ENCODE measurements at regions not wholly inside any gene's neighbourhood (a gene's known extent, or its start where the extent isn't known, plus 50 kb on each side); places are given as distances from the start of the nearest gene placed in this dataset.

DNA sequence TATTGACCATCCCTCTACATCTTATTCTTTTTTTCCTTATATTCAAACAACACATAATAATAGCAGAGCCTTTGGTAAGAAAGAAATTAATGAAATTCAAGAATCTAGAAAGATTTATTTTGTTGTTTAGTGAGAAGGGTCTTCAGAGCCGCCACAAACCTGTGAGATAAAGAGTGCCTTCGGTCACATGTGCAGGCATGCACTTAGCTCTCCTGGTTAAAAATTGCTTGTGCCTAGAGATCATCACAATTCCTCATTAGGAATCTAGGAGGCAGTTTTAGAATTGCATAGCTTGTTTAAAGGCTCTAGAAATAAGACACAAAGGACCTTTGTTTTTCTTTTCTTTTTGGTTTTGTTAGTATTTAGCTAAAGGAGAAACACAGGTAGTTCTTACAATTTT lies 1948.4 kb upstream of the IGFBP7 start:
- TF ChIP-seq EZH2phosphoT487 (IDR thresholded peaks at IDR 0.05; ENCODE audit: unreplicated experiment) (no peak), JUNB (IDR thresholded peaks at IDR 0.05; ENCODE audit: unreplicated experiment) (no peak), NANOG (IDR thresholded peaks at IDR 0.05; ENCODE audit: borderline replicate concordance) (no peak), ZNF331 (CRISPR knock-in tag; IDR thresholded peaks at IDR 0.05; ENCODE audit: low read depth) (no peak), CREB1 (CRISPR knock-in tag; IDR thresholded peaks at IDR 0.05; ENCODE audit: low read depth) (no peak), ZNF462 (CRISPR knock-in tag; IDR thresholded peaks at IDR 0.05) (no peak), STAT1 (IDR thresholded peaks at IDR 0.05; ENCODE audit: unreplicated experiment) (no peak), POLR2AphosphoS5 (IDR thresholded peaks at IDR 0.05; ENCODE audit: low read depth) (no peak)
- TF ChIP-seq, protein P1, sequence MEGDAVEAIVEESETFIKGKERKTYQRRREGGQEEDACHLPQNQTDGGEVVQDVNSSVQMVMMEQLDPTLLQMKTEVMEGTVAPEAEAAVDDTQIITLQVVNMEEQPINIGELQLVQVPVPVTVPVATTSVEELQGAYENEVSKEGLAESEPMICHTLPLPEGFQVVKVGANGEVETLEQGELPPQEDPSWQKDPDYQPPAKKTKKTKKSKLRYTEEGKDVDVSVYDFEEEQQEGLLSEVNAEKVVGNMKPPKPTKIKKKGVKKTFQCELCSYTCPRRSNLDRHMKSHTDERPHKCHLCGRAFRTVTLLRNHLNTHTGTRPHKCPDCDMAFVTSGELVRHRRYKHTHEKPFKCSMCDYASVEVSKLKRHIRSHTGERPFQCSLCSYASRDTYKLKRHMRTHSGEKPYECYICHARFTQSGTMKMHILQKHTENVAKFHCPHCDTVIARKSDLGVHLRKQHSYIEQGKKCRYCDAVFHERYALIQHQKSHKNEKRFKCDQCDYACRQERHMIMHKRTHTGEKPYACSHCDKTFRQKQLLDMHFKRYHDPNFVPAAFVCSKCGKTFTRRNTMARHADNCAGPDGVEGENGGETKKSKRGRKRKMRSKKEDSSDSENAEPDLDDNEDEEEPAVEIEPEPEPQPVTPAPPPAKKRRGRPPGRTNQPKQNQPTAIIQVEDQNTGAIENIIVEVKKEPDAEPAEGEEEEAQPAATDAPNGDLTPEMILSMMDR (conservative IDR thresholded peaks at IDR 0.05; ENCODE audit: low read depth in 2 of 2), result no peak
- TF ChIP-seq, protein P2, sequence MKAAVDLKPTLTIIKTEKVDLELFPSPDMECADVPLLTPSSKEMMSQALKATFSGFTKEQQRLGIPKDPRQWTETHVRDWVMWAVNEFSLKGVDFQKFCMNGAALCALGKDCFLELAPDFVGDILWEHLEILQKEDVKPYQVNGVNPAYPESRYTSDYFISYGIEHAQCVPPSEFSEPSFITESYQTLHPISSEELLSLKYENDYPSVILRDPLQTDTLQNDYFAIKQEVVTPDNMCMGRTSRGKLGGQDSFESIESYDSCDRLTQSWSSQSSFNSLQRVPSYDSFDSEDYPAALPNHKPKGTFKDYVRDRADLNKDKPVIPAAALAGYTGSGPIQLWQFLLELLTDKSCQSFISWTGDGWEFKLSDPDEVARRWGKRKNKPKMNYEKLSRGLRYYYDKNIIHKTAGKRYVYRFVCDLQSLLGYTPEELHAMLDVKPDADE (IDR thresholded peaks at IDR 0.05), result no peak
- TF ChIP-seq, protein P3, sequence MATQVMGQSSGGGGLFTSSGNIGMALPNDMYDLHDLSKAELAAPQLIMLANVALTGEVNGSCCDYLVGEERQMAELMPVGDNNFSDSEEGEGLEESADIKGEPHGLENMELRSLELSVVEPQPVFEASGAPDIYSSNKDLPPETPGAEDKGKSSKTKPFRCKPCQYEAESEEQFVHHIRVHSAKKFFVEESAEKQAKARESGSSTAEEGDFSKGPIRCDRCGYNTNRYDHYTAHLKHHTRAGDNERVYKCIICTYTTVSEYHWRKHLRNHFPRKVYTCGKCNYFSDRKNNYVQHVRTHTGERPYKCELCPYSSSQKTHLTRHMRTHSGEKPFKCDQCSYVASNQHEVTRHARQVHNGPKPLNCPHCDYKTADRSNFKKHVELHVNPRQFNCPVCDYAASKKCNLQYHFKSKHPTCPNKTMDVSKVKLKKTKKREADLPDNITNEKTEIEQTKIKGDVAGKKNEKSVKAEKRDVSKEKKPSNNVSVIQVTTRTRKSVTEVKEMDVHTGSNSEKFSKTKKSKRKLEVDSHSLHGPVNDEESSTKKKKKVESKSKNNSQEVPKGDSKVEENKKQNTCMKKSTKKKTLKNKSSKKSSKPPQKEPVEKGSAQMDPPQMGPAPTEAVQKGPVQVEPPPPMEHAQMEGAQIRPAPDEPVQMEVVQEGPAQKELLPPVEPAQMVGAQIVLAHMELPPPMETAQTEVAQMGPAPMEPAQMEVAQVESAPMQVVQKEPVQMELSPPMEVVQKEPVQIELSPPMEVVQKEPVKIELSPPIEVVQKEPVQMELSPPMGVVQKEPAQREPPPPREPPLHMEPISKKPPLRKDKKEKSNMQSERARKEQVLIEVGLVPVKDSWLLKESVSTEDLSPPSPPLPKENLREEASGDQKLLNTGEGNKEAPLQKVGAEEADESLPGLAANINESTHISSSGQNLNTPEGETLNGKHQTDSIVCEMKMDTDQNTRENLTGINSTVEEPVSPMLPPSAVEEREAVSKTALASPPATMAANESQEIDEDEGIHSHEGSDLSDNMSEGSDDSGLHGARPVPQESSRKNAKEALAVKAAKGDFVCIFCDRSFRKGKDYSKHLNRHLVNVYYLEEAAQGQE (IDR thresholded peaks at IDR 0.05; ENCODE audit: unreplicated experiment), result no peak
- no peak for DNase-seq (ENCODE audit: low spot score)
- Histone ChIP-seq H3K36me3 (ENCODE audit: insufficient read depth) (no peaks in the 10 kb centered on the region), H3F3A (replicated peaks; ENCODE audit: low read depth) (no peaks in the 10 kb centered on the region), H3K27ac (ENCODE audit: low read depth) (no peak overlapping the region), H2AFZ (0 out of 2 replicates have a peak overlapping the region, but pooled peaks have one; percentile 57), H3K27me3 (ENCODE audit: insufficient read depth) (no peaks in the 10 kb centered on the region), H3K4me1 (ENCODE audit: insufficient read depth) (no peaks in the 10 kb centered on the region), H3K9me2 (ENCODE audit: insufficient read depth) (no peaks in the 10 kb centered on the region), H3K4me2 (no peak overlapping the region), H3K4me3 (no peak overlapping the region), H4K20me1 (replicated peaks; ENCODE audit: insufficient read depth) (no peaks in the 10 kb centered on the region), H3K79me2 (replicated peaks; ENCODE audit: insufficient read depth) (no peaks in the 10 kb centered on the region)
- no peak for ATAC-seq
- Mint-ChIP-seq H3K9me3 (peaks cover 16% of the 10 kb centered on the region), H3K4me1 (no peaks in the 10 kb centered on the region), H3K36me3 (ENCODE audit: low read depth) (peaks cover 8% of the 10 kb centered on the region; the same call in 2 of the 3 replicates), H3K27ac (no peak overlapping the region), H3K27me3 (ENCODE audit: insufficient read depth, low read depth, poor library complexity) (no peaks in the 10 kb centered on the region), H3K4me3 (no peak overlapping the region)
